A549 (cell line): ENCODE measurements at regions not wholly inside any gene's neighbourhood (a gene's known extent, or its start where the extent isn't known, plus 50 kb on each side); places are given as distances from the start of the nearest gene placed in this dataset.

Source experiments
- ATAC-seq, 2 experiments: fragments of 200-7000 bp in 1 of 2; fragments of >200 bp in 1 of 2; cut with Nextera tagmentation in 1 of 2; cut with Tn5 transposase in 1 of 2; 3 replicates each; pipeline versions ENCODE4 v1.8.0 to v1.9.1; 2018 to 2020; ENCODE audit warnings: mild to moderate bottlenecking in 1 of 2, moderate library complexity in 1 of 2
- CTCF ChIA-PET: fragments of 300-600 bp; sonication (Branson Sonifier 250); formaldehyde crosslinking; extraction: SDS; loops from one replicate; lab custom pipeline; 2021; ENCODE audit warnings: antibody characterized with exemption, inconsistent platforms; lab: Yijun Ruan, JAX
- POLR2A ChIA-PET: fragments of 350-600 bp; formaldehyde crosslinking; extraction: SDS; loops from one replicate; lab custom pipeline; 2021; ENCODE audit warnings: antibody characterized with exemption, inconsistent platforms; lab: Yijun Ruan, JAX
- DNase-seq, 2 experiments: peaks; one replicate each; pipeline versions ENCODE4 v3.0.0 to v3.0.0-alpha.2; 2011 to 2016; ENCODE audit warnings: low read depth in 1 of 2, low spot score in 1 of 2
- FAIRE-seq: peaks from 2 replicates; lab custom pipeline; 2011; peaks lifted over from hg19 to GRCh38; lab: Jason Lieb, UNC
- H3K27ac ChIP-seq, 2 experiments: fragments of >200 bp; sonication (Bioruptor Twin); formaldehyde crosslinking; 3 replicates each; pipeline ENCODE4 v1.5.1; 2016 to 2017
- H3K4me1 ChIP-seq: fragments of >200 bp; sonication (Bioruptor Twin); formaldehyde crosslinking; 3 replicates; pipeline ENCODE4 v1.6.1; 2016
- H3K4me2 ChIP-seq: fragments of >200 bp; sonication (Bioruptor Twin); formaldehyde crosslinking; 3 replicates; pipeline ENCODE4 v1.6.1; 2016
- H3K4me3 ChIP-seq: fragments of >200 bp; sonication (Bioruptor Twin); formaldehyde crosslinking; 3 replicates; pipeline ENCODE4 v1.5.1; 2016
- H3K9me3 ChIP-seq: fragments of >200 bp; sonication (Bioruptor Twin); formaldehyde crosslinking; 3 replicates; pipeline ENCODE4 v1.6.1; 2016
- ATOH8 ChIP-seq: fragments of 250-450 bp; sonication (Bioruptor Pico); IDR thresholded peaks from 2 replicates; pipeline ENCODE4 v1.5.0; 2020; ENCODE audit warnings: low read depth, mild to moderate bottlenecking, moderate library complexity
- CBX8 ChIP-seq: fragments of 200-600 bp; sonication (generic); IDR thresholded peaks from 2 replicates; pipeline ENCODE4 v1.6.1; 2016
- CEBPB ChIP-seq, 2 experiments: fragments of >200 bp in 1 of 2; sonication (Bioruptor Twin) in 1 of 2; formaldehyde crosslinking in 1 of 2; IDR thresholded peaks; 2 replicates each; pipeline ENCODE4 v1.6.1; 2012 to 2016
- CHD2 ChIP-seq: fragments of 150-350 bp; IDR thresholded peaks from 2 replicates; pipeline ENCODE4 v1.6.1; 2014; ENCODE audit warnings: low read length; ENCODE audit not compliant: partially characterized antibody
- E2F6 ChIP-seq: IDR thresholded peaks from 2 replicates; pipeline ENCODE4 v1.6.1; 2012; ENCODE audit warnings: low read depth, borderline replicate concordance
- EHMT2 ChIP-seq: fragments of 200-600 bp; sonication (generic); IDR thresholded peaks from 2 replicates; pipeline ENCODE4 v1.6.1; 2016; ENCODE audit warnings: antibody characterized with exemption, low read depth, mild to moderate bottlenecking, moderate library complexity
- ELK1 ChIP-seq: fragments of 150-350 bp; IDR thresholded peaks from 2 replicates; pipeline ENCODE4 v1.6.1; 2014; ENCODE audit warnings: low read depth, mild to moderate bottlenecking, low read length
- ESRRA ChIP-seq: fragments of 150-350 bp; IDR thresholded peaks from 2 replicates; pipeline ENCODE4 v1.6.1; 2014; ENCODE audit warnings: mild to moderate bottlenecking, low read length, borderline replicate concordance
- HES2 ChIP-seq: fragments of >200 bp; sonication (Bioruptor Twin); formaldehyde crosslinking; IDR thresholded peaks from 2 replicates; pipeline ENCODE4 v1.6.1; 2016
- HEYL ChIP-seq: fragments of 250-450 bp; sonication (Bioruptor Pico); IDR thresholded peaks from 2 replicates; pipeline ENCODE4 v1.8.0; 2021; ENCODE audit warnings: mild to moderate bottlenecking, moderate library complexity
- HOXB5 ChIP-seq: fragments of 250-450 bp; sonication (Bioruptor Pico); IDR thresholded peaks from 2 replicates; pipeline ENCODE4 v1.5.0; 2020; ENCODE audit warnings: mild to moderate bottlenecking, moderate library complexity
- KDM5A ChIP-seq: fragments of 200-600 bp; sonication (generic); IDR thresholded peaks from 2 replicates; pipeline ENCODE4 v1.6.1; 2016; ENCODE audit warnings: antibody characterized with exemption, mild to moderate bottlenecking
- MAZ ChIP-seq: fragments of 150-350 bp; IDR thresholded peaks from 2 replicates; pipeline ENCODE4 v1.6.1; 2014; ENCODE audit warnings: antibody characterized with exemption, low read depth, low read length, borderline replicate concordance
- NPAS2 ChIP-seq: fragments of 250-450 bp; sonication (Bioruptor Pico); IDR thresholded peaks from 2 replicates; pipeline ENCODE4 v1.8.0; 2022; ENCODE audit warnings: mild to moderate bottlenecking, moderate library complexity, borderline replicate concordance
- PBX3 ChIP-seq: IDR thresholded peaks from 2 replicates; pipeline ENCODE4 v1.6.1; 2012
- POLR2A ChIP-seq: IDR thresholded peaks from 2 replicates; pipeline ENCODE4 v1.6.1; 2012; ENCODE audit warnings: mild to moderate bottlenecking, low read length
- RAD21 ChIP-seq, 2 experiments: fragments of >200 bp in 1 of 2; sonication (Bioruptor Twin) in 1 of 2; formaldehyde crosslinking in 1 of 2; IDR thresholded peaks in 1 of 2; conservative IDR thresholded peaks in 1 of 2; 2 replicates in 1 of 2; 3 replicates in 1 of 2; pipeline ENCODE4 v1.6.1; 2012 to 2018; ENCODE audit warnings: inconsistent platforms in 1 of 2
- RARB ChIP-seq: fragments of 250-450 bp; sonication (Bioruptor Pico); IDR thresholded peaks from 2 replicates; pipeline ENCODE4 v1.8.0; 2021; ENCODE audit warnings: mild to moderate bottlenecking, moderate library complexity
- RCOR1 ChIP-seq: fragments of 150-350 bp; IDR thresholded peaks from 2 replicates; pipeline ENCODE4 v1.6.1; 2014; ENCODE audit warnings: antibody characterized with exemption, low read length, low read depth
- RFX5 ChIP-seq: fragments of 450-650 bp; IDR thresholded peaks from 2 replicates; pipeline ENCODE4 v1.7.1; 2014; ENCODE audit warnings: antibody characterized with exemption, mild to moderate bottlenecking, moderate library complexity
- TFCP2L1 ChIP-seq: fragments of 250-450 bp; sonication (Bioruptor Pico); IDR thresholded peaks from 2 replicates; pipeline ENCODE4 v1.5.0; 2021; ENCODE audit warnings: mild to moderate bottlenecking
- TP53 ChIP-seq: fragments of 250-450 bp; sonication (Bioruptor Pico); IDR thresholded peaks from 2 replicates; pipeline ENCODE4 v1.5.0; 2021; ENCODE audit warnings: mild to moderate bottlenecking, moderate library complexity
- USF2 ChIP-seq: fragments of 450-650 bp; IDR thresholded peaks from 2 replicates; pipeline ENCODE4 v1.6.1; 2014; ENCODE audit warnings: antibody characterized with exemption
- ZC3H11A ChIP-seq: fragments of 450-650 bp; IDR thresholded peaks from 2 replicates; pipeline ENCODE4 v1.6.1; 2014; ENCODE audit warnings: antibody characterized with exemption, mild to moderate bottlenecking
- WGBS: methylation state at CpG from one replicate; pipeline ENCODE4 v1.1.6; 2017; ENCODE audit errors: missing lambda C conversion rate; 5-methylcytosine and 5-hydroxymethylcytosine counted together

- POLR2A ChIA-PET: no interaction called here
- no peak overlapping the region for H3K4me2 ChIP-seq
- no peak for FAIRE-seq
- H3K27ac ChIP-seq: no peak overlapping the region
- H3K4me3 ChIP-seq: no peak overlapping the region
- CTCF ChIA-PET: no interaction called here
- ATAC-seq: no peak
- no peaks in the 10 kb centered on the region for H3K4me1 ChIP-seq
- H3K9me3 ChIP-seq: no peaks in the 10 kb centered on the region
- TF ChIP-seq CBX8 (no peak), RARB (CRISPR knock-in tag) (no peak), HEYL (CRISPR knock-in tag) (no peak), NPAS2 (CRISPR knock-in tag) (no peak), ZC3H11A (no peak), HOXB5 (CRISPR knock-in tag) (no peak)
- no peak for DNase-seq
- WGBS: 94% methylated on average over 2 of the region's 22 CpGs
These were observed 127.2 kb downstream of the SOX1 start for GRCh38 chr13:112194167-112194530.

- Histone ChIP-seq H3K4me2 (no peak overlapping the region), H3K4me3 (no peak overlapping the region), H3K27ac (no peak overlapping the region), H3K4me1 (no peaks in the 10 kb centered on the region), H3K9me3 (no peaks in the 10 kb centered on the region)
- 73% methylated on average over 21 of the region's 31 CpGs for WGBS
- ATAC-seq (no peak), DNase-seq (no peak), FAIRE-seq (no peak)
- ChIA-PET CTCF (no interaction called here), POLR2A (no interaction called here)
- TF ChIP-seq HEYL (CRISPR knock-in tag) (no peak), RAD21 (conservative IDR thresholded peaks at IDR 0.05 in 1 of 2, IDR thresholded peaks at IDR 0.05 in 1 of 2) (no peak)
These were observed 127.6 kb downstream of the SOX1 start for GRCh38 chr13:112194579-112194978.

- H3K4me3 ChIP-seq: no peak overlapping the region
- H3K4me1 ChIP-seq: no peaks in the 10 kb centered on the region
- WGBS: 22% methylated on average over 10 of the region's 17 CpGs
- CTCF ChIA-PET: no interaction called here
- H3K9me3 ChIP-seq: no peaks in the 10 kb centered on the region
- DNase-seq: no peak
- H3K4me2 ChIP-seq: no peak overlapping the region
- POLR2A ChIA-PET: no interaction called here
- no peak overlapping the region for H3K27ac ChIP-seq
- TF ChIP-seq PBX3: no peak
- no peak for TF ChIP-seq ESRRA
- TF ChIP-seq USF2: no peak
- TF ChIP-seq E2F6: no peak
- no peak for TF ChIP-seq CHD2
- TF ChIP-seq EHMT2: no peak
- TF ChIP-seq TP53 (CRISPR knock-in tag): no peak
- no peak for TF ChIP-seq MAZ
- no peak for TF ChIP-seq RCOR1
- no peak for TF ChIP-seq HEYL (CRISPR knock-in tag)
- TF ChIP-seq HES2: no peak
- TF ChIP-seq HOXB5 (CRISPR knock-in tag): no peak
- TF ChIP-seq RFX5: no peak
- ATAC-seq: no peak
- FAIRE-seq: no peak
These were observed 131.6 kb downstream of the SOX1 start for GRCh38 chr13:112198396-112199010.

GRCh38 chr13:112200200-112200599 is 133.3 kb downstream of the SOX1 start:
- no peak for ATAC-seq
- DNase-seq: no peak
- no peak overlapping the region for H3K4me2 ChIP-seq
- no peaks in the 10 kb centered on the region for H3K4me1 ChIP-seq
- H3K9me3 ChIP-seq: no peaks in the 10 kb centered on the region
- ChIA-PET CTCF (no interaction called here), POLR2A (no interaction called here)
- H3K4me3 ChIP-seq: no peak overlapping the region
- FAIRE-seq: no peak
- WGBS: 44% methylated on average over 7 of the region's 10 CpGs
- H3K27ac ChIP-seq: no peak overlapping the region
- no peak for TF ChIP-seq TFCP2L1 (CRISPR knock-in tag)
- no peak for TF ChIP-seq USF2
- no peak for TF ChIP-seq ATOH8 (CRISPR knock-in tag)
- no peak for TF ChIP-seq CEBPB (IDR thresholded peaks at IDR 0.05)
- no peak for TF ChIP-seq POLR2A
- TF ChIP-seq ELK1: no peak
- no peak for TF ChIP-seq KDM5A
